NCI-H2029 treated with DMSO at 0.1 percent for 48 hours (cell line): ENCODE measurements at regions not wholly inside any gene's neighbourhood (a gene's known extent, or its start where the extent isn't known, plus 50 kb on each side); places are given as distances from the start of the nearest gene placed in this dataset.
"Not testable (repeated sequence)": the region's sequence is repeated elsewhere in the genome, so short reads cannot be mapped to it uniquely, and the experiment has no call there.

Source experiments
- DNase-seq: peaks from one replicate; lab custom pipeline; 2025; lab: John Stamatoyannopoulos, UW

DNA sequence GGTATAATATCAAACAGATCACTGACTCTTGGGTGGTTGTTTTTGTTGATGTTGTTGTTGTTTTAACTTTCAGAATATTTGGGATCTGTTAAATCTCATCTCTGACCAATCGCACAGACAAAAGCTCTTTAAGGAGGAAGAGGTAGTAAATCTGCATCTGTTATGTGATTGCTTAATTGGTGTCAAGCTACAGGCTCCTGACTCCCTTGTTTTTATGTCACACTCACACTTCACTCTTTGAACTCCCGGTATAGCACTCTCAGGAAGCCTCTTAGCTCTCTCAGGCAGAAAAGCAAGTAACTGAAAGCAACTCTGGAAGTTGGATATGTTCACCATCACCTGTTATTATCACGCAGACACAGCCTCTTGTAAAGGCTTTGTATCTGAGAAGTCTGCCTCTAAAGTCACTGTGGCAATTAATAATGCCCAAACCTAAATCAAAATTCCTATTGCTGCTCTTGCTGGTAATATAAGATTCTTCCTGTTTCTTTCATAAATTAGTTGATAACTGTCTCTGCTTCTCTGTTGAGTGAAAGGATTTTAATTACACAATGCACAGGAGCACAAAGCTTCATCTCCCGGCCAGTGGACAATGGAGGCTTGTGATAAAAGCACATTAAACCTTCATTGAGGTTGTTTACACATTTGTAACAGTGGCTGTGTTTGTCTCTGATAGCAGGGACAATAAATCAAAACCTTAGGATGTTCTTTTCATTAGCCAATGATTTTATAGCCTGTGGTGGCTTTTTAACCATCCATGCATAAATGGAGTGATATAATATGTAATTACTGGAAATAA is 576.7 kb downstream of the MFSD1 start:
- no peak for DNase-seq

DNA sequence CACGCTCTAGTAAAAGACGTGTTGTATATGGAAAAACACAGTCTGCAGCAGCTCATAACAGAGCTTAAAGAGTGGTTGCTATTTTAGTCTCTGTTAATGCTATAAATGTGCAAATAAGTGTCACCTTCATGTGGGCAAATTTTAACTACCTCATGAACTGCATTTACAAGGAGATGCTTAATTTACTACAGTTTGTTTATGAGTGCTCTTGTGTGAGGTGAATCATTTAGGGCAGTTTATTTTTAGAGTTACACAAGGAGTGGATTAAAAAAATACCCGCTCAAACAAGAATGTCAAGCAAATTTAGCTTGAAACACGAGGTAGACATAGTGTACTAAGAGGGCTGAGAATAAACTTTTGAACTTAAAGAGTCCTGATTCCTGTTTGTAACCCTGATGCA is 579.0 kb downstream of the MFSD1 start:
- no peak for DNase-seq

- no peak for DNase-seq
Observed at GRCh38 chr3:159390656-159391212, 588.9 kb downstream of the MFSD1 start.

- DNase-seq, result not testable (repeated sequence)
Observed at GRCh38 chr3:159397683-159398082, 591.0 kb upstream of the IL12A start.

GRCh38 chr3:159401069-159401468 is 587.6 kb upstream of the IL12A start:
- DNase-seq, result no peak

DNA sequence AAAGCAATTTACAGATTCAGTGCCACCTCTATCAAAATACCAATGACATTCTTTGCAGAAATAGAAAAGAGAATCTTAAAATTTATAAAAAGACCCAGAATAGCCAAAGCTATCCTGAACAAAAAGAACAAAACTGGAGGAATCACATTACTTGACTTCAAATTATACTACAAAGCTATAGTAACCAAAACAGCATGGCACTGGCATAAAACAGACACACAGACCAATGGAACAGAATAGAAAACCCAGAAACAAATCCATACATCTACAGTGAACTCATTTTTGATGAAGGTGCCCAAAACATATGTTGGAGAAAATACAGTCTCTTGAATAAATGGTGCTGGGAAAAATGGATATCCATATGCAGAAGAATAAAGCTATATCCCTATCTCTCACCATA is 578.9 kb upstream of the IL12A start:
- not testable (repeated sequence) for DNase-seq

DNA sequence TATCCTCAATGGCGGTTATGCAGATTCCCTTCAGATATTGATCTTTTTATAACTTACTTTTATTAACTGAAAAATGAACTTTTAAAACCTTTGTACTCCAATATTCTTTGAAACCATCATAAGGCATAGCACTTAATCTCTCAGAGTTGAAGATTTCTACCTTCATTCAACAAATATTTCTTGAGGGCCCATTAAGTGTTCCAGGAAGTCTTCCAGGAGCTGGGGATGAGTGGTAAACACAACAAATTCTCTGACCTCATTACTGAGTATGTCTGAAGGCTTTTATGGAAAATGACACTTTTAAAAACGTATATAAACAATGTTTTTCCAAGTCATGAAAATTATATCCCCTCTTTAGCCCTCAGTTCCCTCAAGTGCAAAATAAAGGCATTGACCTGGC is 575.3 kb upstream of the IL12A start:
- no peak for DNase-seq

DNA sequence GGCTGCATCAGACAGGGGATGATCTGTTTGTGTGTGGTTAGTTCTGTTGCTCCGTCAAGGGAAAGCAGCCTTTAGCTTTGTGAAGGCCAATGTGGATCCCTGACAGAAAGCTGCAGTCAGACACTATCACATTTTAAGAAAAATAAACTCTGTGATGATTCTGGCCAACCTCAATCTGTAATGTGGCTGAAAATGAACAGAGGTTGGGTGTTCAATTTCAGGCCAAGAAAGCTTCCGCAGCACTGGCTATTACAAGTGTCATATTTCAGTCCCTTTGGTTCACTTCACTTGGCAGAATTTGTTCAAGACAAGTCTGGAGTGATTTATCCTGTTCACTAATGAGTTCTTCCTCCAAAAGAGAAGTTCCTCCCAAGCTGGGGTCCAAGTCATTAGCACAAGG is 571.8 kb upstream of the IL12A start:
- no peak for DNase-seq

- DNase-seq, result no peak
Observed at GRCh38 chr3:159417761-159418160, 570.9 kb upstream of the IL12A start.

GRCh38 chr3:159418571-159419526 is 569.8 kb upstream of the IL12A start:
- no peak for DNase-seq

- no peak for DNase-seq
Observed at GRCh38 chr3:159429702-159430101, 558.9 kb upstream of the IL12A start.

- no peak for DNase-seq
Observed at GRCh38 chr3:159432682-159433340, 555.8 kb upstream of the IL12A start.

DNA sequence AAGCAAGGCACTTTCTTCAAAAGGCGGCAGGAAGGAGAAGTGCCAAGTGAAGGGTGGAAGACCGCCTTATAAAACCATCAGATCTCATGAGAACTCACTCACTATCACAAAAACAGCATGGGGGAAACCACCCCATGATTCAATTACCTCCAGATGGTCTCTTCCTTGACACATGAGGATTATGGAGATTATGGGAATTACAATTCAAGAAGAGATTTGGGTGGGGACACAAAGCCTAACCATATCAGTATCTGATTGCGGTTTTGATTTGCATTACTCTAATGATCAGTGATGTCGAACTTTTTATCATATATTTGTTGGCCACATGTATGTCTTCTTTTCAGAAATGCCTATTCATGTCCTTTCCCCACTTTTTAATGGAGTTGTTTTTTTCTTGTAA is 549.3 kb upstream of the IL12A start:
- DNase-seq, result no peak

DNA sequence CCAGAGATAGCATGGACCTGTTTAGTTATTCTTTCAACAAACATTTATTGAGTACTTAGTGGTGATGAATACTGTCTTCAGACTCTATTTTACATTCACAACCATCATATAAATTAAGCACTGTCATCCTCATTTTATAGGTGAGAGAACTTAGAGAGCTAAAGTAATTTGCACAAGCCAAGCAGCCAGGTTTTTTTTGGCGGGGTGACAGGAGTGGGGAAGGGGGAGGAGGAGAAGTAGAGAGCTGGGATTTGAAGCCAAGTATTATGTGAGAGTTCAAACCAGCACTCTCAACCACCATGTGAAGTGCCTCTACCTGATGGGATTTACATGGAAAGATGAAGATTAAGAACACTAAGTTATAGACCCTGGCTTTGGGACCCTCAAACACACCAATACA is 547.4 kb upstream of the IL12A start:
- DNase-seq, result no peak

DNA sequence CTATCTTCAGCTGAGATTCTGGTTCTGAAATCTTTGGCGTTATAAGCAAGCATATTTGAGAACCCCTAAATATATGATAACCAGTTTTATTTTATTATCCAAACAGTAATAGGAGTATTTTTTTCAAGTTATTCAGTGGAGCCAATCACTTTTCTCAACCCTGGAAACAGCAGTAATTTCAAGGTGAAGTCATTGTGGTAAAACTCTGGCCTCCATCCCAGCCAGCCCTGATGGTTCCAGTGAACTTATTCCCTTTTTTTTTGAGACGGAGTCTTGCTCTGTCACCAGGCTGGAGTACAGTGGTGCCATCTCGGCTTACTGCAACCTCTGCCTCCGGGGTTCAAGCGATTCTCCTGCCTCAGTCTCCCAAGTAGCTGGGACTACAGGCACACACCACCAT is 545.4 kb upstream of the IL12A start:
- DNase-seq, result no peak

- no peak for DNase-seq
Observed at GRCh38 chr3:159447841-159448240, 540.8 kb upstream of the IL12A start.

- no peak for DNase-seq
Observed at GRCh38 chr3:159448902-159449301, 539.7 kb upstream of the IL12A start.

GRCh38 chr3:159451067-159451466 is 537.6 kb upstream of the IL12A start:
- DNase-seq, result peak; percentile 8

DNA sequence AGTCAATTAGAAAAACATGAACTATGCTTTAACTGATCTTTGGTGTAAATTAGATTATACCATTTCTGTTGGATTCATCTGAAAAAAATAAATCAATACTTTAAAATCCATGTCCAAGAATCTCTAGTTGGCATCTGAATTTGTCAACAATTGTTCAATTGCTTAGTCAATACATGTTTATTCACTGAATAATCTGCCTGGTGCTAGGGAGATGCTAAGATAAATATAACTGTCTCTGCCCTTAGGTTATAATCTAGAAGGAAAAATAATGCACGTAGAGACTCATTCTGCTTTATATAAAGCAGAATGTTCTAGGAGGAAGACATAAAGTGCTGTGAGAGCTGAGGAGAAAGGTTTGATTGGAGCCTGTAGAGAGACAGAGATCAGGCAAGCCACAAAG is 537.2 kb upstream of the IL12A start:
- DNase-seq, result no peak

- DNase-seq, result no peak
Observed at GRCh38 chr3:159453036-159453435, 535.6 kb upstream of the IL12A start.

- no peak for DNase-seq
Observed at GRCh38 chr3:159453945-159454344, 534.7 kb upstream of the IL12A start.

DNA sequence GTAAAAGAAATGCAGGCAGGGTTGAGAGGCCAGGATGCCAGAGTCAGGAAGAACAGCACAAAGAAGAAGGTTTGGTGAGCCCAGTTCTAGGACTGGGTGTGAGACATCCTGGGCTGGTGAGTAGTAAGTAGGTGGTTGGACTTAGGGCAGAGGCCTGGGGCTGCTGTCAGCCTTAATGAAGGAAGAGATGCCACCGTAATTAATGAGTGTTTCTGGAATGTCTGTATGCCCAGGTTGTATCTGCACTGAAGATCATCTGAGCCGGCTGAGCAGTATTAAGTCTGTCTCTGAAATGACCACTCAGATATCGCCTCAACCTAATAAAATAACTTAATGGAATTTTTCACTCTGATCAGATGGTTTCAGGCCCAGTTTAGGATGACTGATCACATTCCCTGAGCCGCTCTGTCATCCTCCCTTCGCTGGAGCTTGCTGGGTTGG is 532.9 kb upstream of the IL12A start:
- DNase-seq, result no peak
